C4-2B (cell line): ENCODE measurements at regions not wholly inside any gene's neighbourhood (a gene's known extent, or its start where the extent isn't known, plus 50 kb on each side); places are given as distances from the start of the nearest gene placed in this dataset.

Experiments used
- ZFX ChIP-seq: fragments of 450-650 bp; IDR thresholded peaks from 2 replicates; pipeline ENCODE4 v1.6.1; 2017
- TF ChIP-seq, protein P1 (sequence below): fragments of 450-650 bp; conservative IDR thresholded peaks from 2 replicates; pipeline ENCODE4 v1.5.1; 2017; ENCODE audit warnings: mild to moderate bottlenecking

GRCh38 chr7:10779465-10780399 lies 193.9 kb upstream of the PHF14 start:
- TF ChIP-seq, protein P1, sequence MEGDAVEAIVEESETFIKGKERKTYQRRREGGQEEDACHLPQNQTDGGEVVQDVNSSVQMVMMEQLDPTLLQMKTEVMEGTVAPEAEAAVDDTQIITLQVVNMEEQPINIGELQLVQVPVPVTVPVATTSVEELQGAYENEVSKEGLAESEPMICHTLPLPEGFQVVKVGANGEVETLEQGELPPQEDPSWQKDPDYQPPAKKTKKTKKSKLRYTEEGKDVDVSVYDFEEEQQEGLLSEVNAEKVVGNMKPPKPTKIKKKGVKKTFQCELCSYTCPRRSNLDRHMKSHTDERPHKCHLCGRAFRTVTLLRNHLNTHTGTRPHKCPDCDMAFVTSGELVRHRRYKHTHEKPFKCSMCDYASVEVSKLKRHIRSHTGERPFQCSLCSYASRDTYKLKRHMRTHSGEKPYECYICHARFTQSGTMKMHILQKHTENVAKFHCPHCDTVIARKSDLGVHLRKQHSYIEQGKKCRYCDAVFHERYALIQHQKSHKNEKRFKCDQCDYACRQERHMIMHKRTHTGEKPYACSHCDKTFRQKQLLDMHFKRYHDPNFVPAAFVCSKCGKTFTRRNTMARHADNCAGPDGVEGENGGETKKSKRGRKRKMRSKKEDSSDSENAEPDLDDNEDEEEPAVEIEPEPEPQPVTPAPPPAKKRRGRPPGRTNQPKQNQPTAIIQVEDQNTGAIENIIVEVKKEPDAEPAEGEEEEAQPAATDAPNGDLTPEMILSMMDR, result no peak
- no peak for TF ChIP-seq ZFX
